IPS DF 4.7 (cell line): ENCODE measurements at regions not wholly inside any gene's neighbourhood (a gene's known extent, or its start where the extent isn't known, plus 50 kb on each side); places are given as distances from the start of the nearest gene placed in this dataset.
"Not testable (repeated sequence)": the region's sequence is repeated elsewhere in the genome, so short reads cannot be mapped to it uniquely, and the experiment has no call there.

Experiments used
- DNase-seq: peaks from one replicate; pipeline ENCODE4 v3.0.0-alpha.2; 2013; ENCODE audit warnings: low spot score; ENCODE audit errors: extremely low read depth

GRCh38 chr13:81425286-81425685 lies 1084.4 kb upstream of the SPRY2 start:
- no peak for DNase-seq

- no peak for DNase-seq
These were observed 1068.4 kb upstream of the SPRY2 start for GRCh38 chr13:81409284-81409683.

GRCh38 chr13:81408647-81409046 lies 1067.7 kb upstream of the SPRY2 start:
- no peak for DNase-seq

GRCh38 chr13:81406639-81407292 lies 1065.8 kb upstream of the SPRY2 start:
- no peak for DNase-seq

- DNase-seq: no peak
These were observed 1065.1 kb upstream of the SPRY2 start for GRCh38 chr13:81406022-81406421.

- DNase-seq: no peak
These were observed 1055.3 kb upstream of the SPRY2 start for GRCh38 chr13:81396192-81396591.

- DNase-seq: peak; percentile 30
These were observed 1054.4 kb upstream of the SPRY2 start for GRCh38 chr13:81395368-81395767.

GRCh38 chr13:81394640-81395039 lies 1053.7 kb upstream of the SPRY2 start:
- no peak for DNase-seq

GRCh38 chr13:81393721-81394120 lies 1052.8 kb upstream of the SPRY2 start:
- no peak for DNase-seq

- DNase-seq: no peak
These were observed 1052.2 kb upstream of the SPRY2 start for GRCh38 chr13:81393110-81393509.

GRCh38 chr13:81388400-81388799 lies 1047.5 kb upstream of the SPRY2 start:
- DNase-seq: no peak

GRCh38 chr13:81383444-81383843 lies 1042.5 kb upstream of the SPRY2 start:
- no peak for DNase-seq

- no peak for DNase-seq
These were observed 1041.3 kb upstream of the SPRY2 start for GRCh38 chr13:81382246-81382645.

GRCh38 chr13:81381560-81381959 lies 1040.6 kb upstream of the SPRY2 start:
- no peak for DNase-seq

- no peak for DNase-seq
These were observed 1038.3 kb upstream of the SPRY2 start for GRCh38 chr13:81379183-81379582.

GRCh38 chr13:81377921-81378320 lies 1037.0 kb upstream of the SPRY2 start:
- no peak for DNase-seq

- DNase-seq: no peak
These were observed 1034.8 kb upstream of the SPRY2 start for GRCh38 chr13:81375709-81376108.

GRCh38 chr13:81362711-81363110 lies 1021.8 kb upstream of the SPRY2 start:
- DNase-seq: not testable (repeated sequence)

GRCh38 chr13:81350056-81350455 lies 1009.1 kb upstream of the SPRY2 start:
- no peak for DNase-seq

- not testable (repeated sequence) for DNase-seq
These were observed 999.5 kb upstream of the SPRY2 start for GRCh38 chr13:81340118-81341069.

GRCh38 chr13:81339666-81340065 lies 998.7 kb upstream of the SPRY2 start:
- not testable (repeated sequence) for DNase-seq

GRCh38 chr13:81334481-81334880 lies 993.6 kb upstream of the SPRY2 start:
- DNase-seq: no peak

- DNase-seq: no peak
These were observed 986.0 kb upstream of the SPRY2 start for GRCh38 chr13:81326913-81327312.
